ENCODE measurements at regions not wholly inside any gene's neighbourhood (a gene's known extent, or its start where the extent isn't known, plus 50 kb on each side); places are given as distances from the start of the nearest gene placed in this dataset.

GRCh38 chr5:66338828-66339227 is 194.7 kb downstream of the SREK1 start:
- CTCF ChIA-PET (ENCODE audit: low intra/inter-chr PET ratio, low total read pairs): no interaction called here
- BruUV-seq (replicated peaks): no TSS peak
- no peak for FAIRE-seq

More at GRCh38 chr5:66338828-66339227, 194.7 kb downstream of the SREK1 start:
- no peaks in the 10 kb centered on the region for H4K20me1 ChIP-seq (ENCODE audit: insufficient read depth, low read length)
- intact Hi-C loops (cut with micrococcal nuclease; ENCODE audit: unreplicated experiment) (no loop called here), in situ Hi-C loops (cut with HindIII; ENCODE audit: extremely low pct_ligation_motif_present, low pct_unique_long_range_greater_than_20kb) (no loop called here)
- 22% methylated on average over 2 of the region's 2 CpGs for WGBS (ENCODE audit: low lambda C conversion rate)
- H3K27me3 ChIP-seq (ENCODE audit: control insufficient read depth in 1 of 2, insufficient read depth in 2 of 2, low read length in 2 of 2): no peaks in the 10 kb centered on the region; a peak in 1 of 5 replicates
- H2AFZ ChIP-seq (ENCODE audit: low read length): no peak overlapping the region
- no peaks in the 10 kb centered on the region for H3K79me2 ChIP-seq (ENCODE audit: insufficient read depth, low read length)
- H3K4me3 ChIP-seq (replicated peaks in 1 of 3; ENCODE audit: insufficient read depth in 1 of 3, low read depth in 2 of 3, low read length in 3 of 3): no peak overlapping the region
- no peaks in the 10 kb centered on the region for H3K9me3 ChIP-seq (ENCODE audit: low read length)
- H3K27ac ChIP-seq (ENCODE audit: extremely low read length, insufficient read depth, low read length): no peak overlapping the region
- POLR2A ChIA-PET: no interaction called here
- ATAC-seq (no peak), DNase-seq (ENCODE audit: low spot score) (no peak)
- no peak overlapping the region for H3K9ac ChIP-seq (ENCODE audit: insufficient read depth, low read depth, low read length)
- no peak overlapping the region for H3K4me2 ChIP-seq (ENCODE audit: low read depth, low read length)
- TF ChIP-seq FLYWCH1 (CRISPR knock-in tag; IDR thresholded peaks at IDR 0.05) (no peak), ZNF747 (CRISPR knock-in tag; IDR thresholded peaks at IDR 0.05; ENCODE audit: borderline replicate concordance) (no peak), PRPF4 (IDR thresholded peaks at IDR 0.05; ENCODE audit: low read depth, low read length, poor library complexity, severe bottlenecking) (no peak), ZZZ3 (CRISPR knock-in tag; IDR thresholded peaks at IDR 0.05; ENCODE audit: borderline replicate concordance) (no peak), ZBTB3 (CRISPR knock-in tag; IDR thresholded peaks at IDR 0.05; ENCODE audit: borderline replicate concordance, low read depth) (no peak), HMG20B (CRISPR knock-in tag; conservative IDR thresholded peaks at IDR 0.05) (no peak), SRSF9 (IDR thresholded peaks at IDR 0.05; ENCODE audit: borderline replicate concordance, insufficient read depth, low read depth, low read length, poor library complexity, severe bottlenecking) (no peak), ZNF274 (CRISPR knock-in tag; IDR thresholded peaks at IDR 0.05) (no peak), ZNF484 (CRISPR knock-in tag; IDR thresholded peaks at IDR 0.05; ENCODE audit: borderline replicate concordance, low read depth) (no peak), TSC22D2 (CRISPR knock-in tag; IDR thresholded peaks at IDR 0.05; ENCODE audit: borderline replicate concordance) (no peak), ZNF770 (CRISPR knock-in tag; IDR thresholded peaks at IDR 0.05) (no peak), MXD4 (CRISPR knock-in tag; IDR thresholded peaks at IDR 0.05) (no peak), ZNF331 (CRISPR knock-in tag; IDR thresholded peaks at IDR 0.05) (no peak), NFE2L2 (IDR thresholded peaks at IDR 0.05; ENCODE audit: low read length) (no peak), ZNF576 (CRISPR knock-in tag; IDR thresholded peaks at IDR 0.05) (no peak), SETDB1 (CRISPR knock-in tag; IDR thresholded peaks at IDR 0.05; ENCODE audit: borderline replicate concordance) (no peak), ZNF570 (CRISPR knock-in tag; IDR thresholded peaks at IDR 0.05; ENCODE audit: borderline replicate concordance) (no peak)
- H3K36me3 ChIP-seq (replicated peaks in 1 of 2; ENCODE audit: control insufficient read depth in 1 of 2, insufficient read depth in 2 of 2, low read length in 2 of 2): no peaks in the 10 kb centered on the region
- H3K4me1 ChIP-seq (ENCODE audit: insufficient read depth, low read length): no peaks in the 10 kb centered on the region
